PC-9 (cell line): ENCODE measurements at regions not wholly inside any gene's neighbourhood (a gene's known extent, or its start where the extent isn't known, plus 50 kb on each side); places are given as distances from the start of the nearest gene placed in this dataset.

ENCODE experiments used
- BruUV-seq: library from RNA; stranded (reverse); fragments of 400-500 nt; replicated peaks from 2 replicates; lab custom pipeline; 2021; lab: Mats Ljungman, UMichigan
- CTCF ChIA-PET: fragments of 300-600 bp; sonication (Branson Sonifier 250); formaldehyde crosslinking; loops from one replicate; lab custom pipeline; 2022; ENCODE audit warnings: antibody characterized with exemption; lab: Charles Lee
- POLR2A ChIA-PET: fragments of 300-600 bp; sonication (Branson Sonifier 250); formaldehyde crosslinking; loops from one replicate; lab custom pipeline; 2022; ENCODE audit warnings: antibody characterized with exemption; ENCODE audit not compliant: unreplicated experiment; lab: Charles Lee
- DNase-seq, 2 experiments: peaks; one replicate each; pipeline versions ENCODE4 v3.0.0 to v3.0.0-alpha.2; 2015 to 2022; ENCODE audit warnings: mixed read lengths in 1 of 2
- H2AFZ ChIP-seq: fragments of 200-600 bp; sonication (generic); 2 replicates; pipeline ENCODE4 v1.8.1; 2017; ENCODE audit warnings: antibody characterized with exemption
- H3F3A ChIP-seq: fragments of 200-600 bp; sonication (generic); 2 replicates; pipeline ENCODE4 v1.8.1; 2017; ENCODE audit warnings: antibody characterized with exemption, mild to moderate bottlenecking, low read depth; ENCODE audit not compliant: insufficient read depth
- H3K27ac ChIP-seq: fragments of 200-600 bp; sonication (generic); 2 replicates; pipeline ENCODE4 v1.6.1; 2016; ENCODE audit warnings: mixed run types
- H3K27me3 ChIP-seq: fragments of 200-600 bp; sonication (generic); 2 replicates; pipeline ENCODE4 v1.6.1; 2016; ENCODE audit warnings: low read depth, mixed run types; ENCODE audit not compliant: insufficient read depth
- H3K36me3 ChIP-seq: fragments of 200-600 bp; sonication (generic); 2 replicates; pipeline ENCODE4 v1.6.1; 2016; ENCODE audit warnings: low read depth, mixed run types
- H3K4me1 ChIP-seq: fragments of 200-600 bp; sonication (generic); replicated peaks from 2 replicates; pipeline ENCODE4 v1.6.1; 2016; ENCODE audit warnings: mixed run types; ENCODE audit not compliant: insufficient read depth
- H3K4me2 ChIP-seq: fragments of 200-600 bp; sonication (generic); 2 replicates; pipeline ENCODE4 v1.6.1; 2017; ENCODE audit warnings: mixed run types
- H3K4me3 ChIP-seq: fragments of 200-600 bp; sonication (generic); 2 replicates; pipeline ENCODE4 v1.6.1; 2016; ENCODE audit warnings: mixed run types
- H3K79me2 ChIP-seq: fragments of 200-600 bp; sonication (generic); 2 replicates; pipeline ENCODE4 v1.6.1; 2017; ENCODE audit warnings: low read depth, mixed run types
- H3K9me2 ChIP-seq: fragments of 200-600 bp; sonication (generic); 2 replicates; pipeline ENCODE4 v1.8.1; 2017; ENCODE audit warnings: mild to moderate bottlenecking; ENCODE audit not compliant: insufficient read depth
- H3K9me3 ChIP-seq: fragments of 200-600 bp; sonication (generic); 2 replicates; pipeline ENCODE4 v1.8.1; 2016; ENCODE audit warnings: low read depth; ENCODE audit not compliant: insufficient read depth
- H4K20me1 ChIP-seq: fragments of 200-600 bp; sonication (generic); 2 replicates; pipeline ENCODE4 v1.8.1; 2017; ENCODE audit not compliant: insufficient read depth
- CTCF ChIP-seq: fragments of 200-600 bp; sonication (generic); conservative IDR thresholded peaks from 2 replicates; pipeline ENCODE4 v1.6.1; 2017; ENCODE audit warnings: mixed run types, antibody characterized with exemption, mild to moderate bottlenecking, moderate library complexity
- EZH2 ChIP-seq: fragments of 200-600 bp; sonication (generic); IDR thresholded peaks from 2 replicates; pipeline ENCODE4 v1.8.0; 2017; ENCODE audit warnings: antibody characterized with exemption, low read depth
- intact Hi-C: fragments of 100-400 bp; cut with micrococcal nuclease; formaldehyde crosslinking; loops from one replicate; pipeline ENCODE4 v1.10.0; 2022; ENCODE audit not compliant: unreplicated experiment

GRCh38 chr2:185567196-185567595, 171.4 kb upstream of the FSIP2 start:
- Histone ChIP-seq H3K4me3 (no peak overlapping the region), H3F3A (no peaks in the 10 kb centered on the region), H3K9me2 (no peaks in the 10 kb centered on the region), H2AFZ (no peak overlapping the region), H3K4me1 (no peaks in the 10 kb centered on the region), H4K20me1 (no peaks in the 10 kb centered on the region), H3K9me3 (no peaks in the 10 kb centered on the region), H3K79me2 (no peaks in the 10 kb centered on the region), H3K27me3 (no peaks in the 10 kb centered on the region), H3K4me2 (no peak overlapping the region), H3K36me3 (no peaks in the 10 kb centered on the region), H3K27ac (no peak overlapping the region)
- POLR2A ChIA-PET: no interaction called here
- no TSS peak for BruUV-seq
- TF ChIP-seq EZH2 (no peak), CTCF (no peak)
- DNase-seq: no peak
- CTCF ChIA-PET: no interaction called here
- intact Hi-C loops: no loop called here

- CTCF ChIA-PET: no interaction called here
- no TSS peak for BruUV-seq
These were observed 170.7 kb upstream of the FSIP2 start for GRCh38 chr2:185567940-185568339.

GRCh38 chr2:185578322-185578721, 160.3 kb upstream of the FSIP2 start:
- Histone ChIP-seq H3K9me3 (no peaks in the 10 kb centered on the region; the same call in 1 of the 2 replicates), H3K4me2 (no peak overlapping the region), H3F3A (no peaks in the 10 kb centered on the region), H2AFZ (no peak overlapping the region), H3K9me2 (no peaks in the 10 kb centered on the region), H3K4me3 (no peak overlapping the region), H3K36me3 (no peaks in the 10 kb centered on the region), H4K20me1 (no peaks in the 10 kb centered on the region), H3K27ac (no peak overlapping the region), H3K27me3 (no peaks in the 10 kb centered on the region), H3K79me2 (no peaks in the 10 kb centered on the region), H3K4me1 (peaks cover 9% of the 10 kb centered on the region; the same call in 1 of the 2 replicates)
- ChIA-PET CTCF (no interaction called here), POLR2A (no interaction called here)
- no peak for TF ChIP-seq CTCF
- TF ChIP-seq EZH2: no peak
- no TSS peak for BruUV-seq
- no peak for DNase-seq
- intact Hi-C loops: no loop called here

More at GRCh38 chr2:185567940-185568339, 170.7 kb upstream of the FSIP2 start:
- H4K20me1 ChIP-seq: no peaks in the 10 kb centered on the region
- no peaks in the 10 kb centered on the region for H3K9me2 ChIP-seq
- H3K4me3 ChIP-seq: no peak overlapping the region
- no peaks in the 10 kb centered on the region for H3K9me3 ChIP-seq
- no peak overlapping the region for H3K27ac ChIP-seq
- POLR2A ChIA-PET: no interaction called here
- no peaks in the 10 kb centered on the region for H3F3A ChIP-seq
- intact Hi-C loops: no loop called here
- TF ChIP-seq CTCF: no peak
- TF ChIP-seq EZH2: no peak
- H3K79me2 ChIP-seq: no peaks in the 10 kb centered on the region
- H3K4me2 ChIP-seq: no peak overlapping the region
- H3K27me3 ChIP-seq: no peaks in the 10 kb centered on the region
- DNase-seq: no peak
- H3K36me3 ChIP-seq: no peaks in the 10 kb centered on the region
- no peak overlapping the region for H2AFZ ChIP-seq
- H3K4me1 ChIP-seq: no peaks in the 10 kb centered on the region
